Stimulated activated CD8-positive, alpha-beta memory T cell treated with anti-CD3 and anti-CD28 coated beads, Interleukin-4, amount 100 ng/mL, for 1 hour (primary cell): ENCODE measurements at regions not wholly inside any gene's neighbourhood (a gene's known extent, or its start where the extent isn't known, plus 50 kb on each side); places are given as distances from the start of the nearest gene placed in this dataset.

Experiments
- DNase-seq, 2 donors: peaks; one replicate each; pipeline ENCODE4 v3.0.0-alpha.2; 2020; ENCODE audit warnings: low read depth in 2 of 2, low spot score in 1 of 2

- no peak for DNase-seq
Measured at GRCh38 chr2:47315475-47315874, 53.6 kb upstream of the EPCAM start.

- DNase-seq, result no peak
Measured at GRCh38 chr2:47313728-47314127, 55.4 kb upstream of the EPCAM start.

GRCh38 chr2:47313141-47313691, 55.9 kb upstream of the EPCAM start:
- no peak for DNase-seq

GRCh38 chr2:47312491-47312850, 56.6 kb upstream of the EPCAM start:
- no peak for DNase-seq

GRCh38 chr2:47311764-47312490, 57.2 kb upstream of the EPCAM start:
- DNase-seq, result no peak

- no peak for DNase-seq
Measured at GRCh38 chr2:47310801-47311560, 58.1 kb upstream of the EPCAM start.

- DNase-seq, result no peak
Measured at GRCh38 chr2:47309952-47310800, 58.9 kb upstream of the EPCAM start.

GRCh38 chr2:47309472-47309951, 59.6 kb upstream of the EPCAM start:
- no peak for DNase-seq

GRCh38 chr2:47307066-47307465, 62.0 kb upstream of the EPCAM start:
- DNase-seq, result no peak

- no peak for DNase-seq
Measured at GRCh38 chr2:47304654-47305053, 64.5 kb upstream of the EPCAM start.

GRCh38 chr2:47303341-47304148, 65.6 kb upstream of the EPCAM start:
- DNase-seq, result no peak

- DNase-seq, result no peak
Measured at GRCh38 chr2:47302308-47302707, 66.8 kb upstream of the EPCAM start.

GRCh38 chr2:47301731-47302130, 67.4 kb upstream of the EPCAM start:
- DNase-seq, result no peak

GRCh38 chr2:47301277-47301618, 67.9 kb upstream of the EPCAM start:
- no peak for DNase-seq

- no peak for DNase-seq
Measured at GRCh38 chr2:47300609-47301276, 68.4 kb upstream of the EPCAM start.

GRCh38 chr2:47300081-47300480, 69.0 kb upstream of the EPCAM start:
- DNase-seq, result no peak

GRCh38 chr2:47299555-47299954, 69.6 kb upstream of the EPCAM start:
- no peak for DNase-seq

GRCh38 chr2:47298771-47299170, 70.3 kb upstream of the EPCAM start:
- no peak for DNase-seq

- no peak for DNase-seq
Measured at GRCh38 chr2:47297767-47298425, 71.2 kb upstream of the EPCAM start.
